Brain microvascular endothelial cell (primary cell): ENCODE measurements at regions not wholly inside any gene's neighbourhood (a gene's known extent, or its start where the extent isn't known, plus 50 kb on each side); places are given as distances from the start of the nearest gene placed in this dataset.
"Not testable (repeated sequence)": the region's sequence is repeated elsewhere in the genome, so short reads cannot be mapped to it uniquely, and the experiment has no call there.

Source experiments
- DNase-seq: peaks from one replicate; pipeline ENCODE4 v3.0.0-alpha.2; 2020
- H3K27ac ChIP-seq: fragments of 250-450 bp; sonication (Bioruptor Pico); 2 replicates; pipeline ENCODE4 v1.5.1; 2020; ENCODE audit warnings: mild to moderate bottlenecking, moderate library complexity
- H3K27me3 ChIP-seq: fragments of 250-450 bp; sonication (Bioruptor Pico); replicated peaks from 2 replicates; pipeline ENCODE4 v1.5.1; 2020; ENCODE audit warnings: mild to moderate bottlenecking
- H3K36me3 ChIP-seq: fragments of 250-450 bp; sonication (Bioruptor Pico); replicated peaks from 2 replicates; pipeline ENCODE4 v1.5.1; 2020; ENCODE audit warnings: mild to moderate bottlenecking
- H3K4me3 ChIP-seq: 2 replicates; pipeline ENCODE4 v1.5.1; 2011; ENCODE audit warnings: low read depth, mild to moderate bottlenecking, control low read depth, low read length, moderate library complexity
- CTCF ChIP-seq: IDR thresholded peaks from 2 replicates; pipeline ENCODE4 v1.5.1; 2011; ENCODE audit warnings: low read depth, mild to moderate bottlenecking, moderate library complexity, low read length, control low read depth, inconsistent platforms; ENCODE audit errors: missing control alignments
- in situ Hi-C: cut with HindIII; loops from 2 replicates; pipeline ENCODE4 v1.10.0; 2017; ENCODE audit warnings: low sequenced_read_pairs, low pct_ligation_motif_present

- in situ Hi-C loops, result no loop called here
- no peak for DNase-seq
- H3K4me3 ChIP-seq, result no peak overlapping the region
- H3K27ac ChIP-seq, result no peak overlapping the region
- no peaks in the 10 kb centered on the region for H3K36me3 ChIP-seq
- H3K27me3 ChIP-seq, result peaks cover 21% of the 10 kb centered on the region
- TF ChIP-seq CTCF, result no peak
Measured at GRCh38 chr7:1302936-1303335, 70.3 kb downstream of the UNCX start.

- H3K27ac ChIP-seq, H3K36me3 ChIP-seq, H3K4me3 ChIP-seq, DNase-seq, in situ Hi-C loops: not testable (repeated sequence)
- peaks cover 16% of the 10 kb centered on the region for H3K27me3 ChIP-seq
Measured at GRCh38 chr7:1304011-1304410, 71.3 kb downstream of the UNCX start.

DNA sequence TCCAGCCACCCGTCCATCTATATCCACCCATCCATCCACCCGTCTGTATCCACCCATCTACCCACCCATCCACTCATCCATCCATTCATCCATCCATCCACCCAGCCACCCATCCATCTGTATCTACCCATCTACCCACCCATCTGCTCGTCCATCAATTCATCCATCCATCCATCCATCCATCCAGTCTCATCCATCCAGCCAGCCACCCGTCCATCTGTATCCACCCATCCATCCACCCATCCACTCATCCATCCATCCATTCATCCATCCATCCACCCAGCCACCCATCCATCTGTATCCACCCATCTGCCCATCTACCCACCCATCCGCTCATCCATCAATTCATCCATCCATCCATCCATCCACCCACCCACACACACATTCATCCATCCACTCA, 73.2 kb downstream of the UNCX start:
- H3K27me3 ChIP-seq, result peaks cover 10% of the 10 kb centered on the region
- H3K4me3 ChIP-seq, result no peak overlapping the region
- H3K36me3 ChIP-seq, result no peaks in the 10 kb centered on the region
- in situ Hi-C loops, result no loop called here
- no peak for DNase-seq
- no peak for TF ChIP-seq CTCF
- H3K27ac ChIP-seq, result no peak overlapping the region

DNA sequence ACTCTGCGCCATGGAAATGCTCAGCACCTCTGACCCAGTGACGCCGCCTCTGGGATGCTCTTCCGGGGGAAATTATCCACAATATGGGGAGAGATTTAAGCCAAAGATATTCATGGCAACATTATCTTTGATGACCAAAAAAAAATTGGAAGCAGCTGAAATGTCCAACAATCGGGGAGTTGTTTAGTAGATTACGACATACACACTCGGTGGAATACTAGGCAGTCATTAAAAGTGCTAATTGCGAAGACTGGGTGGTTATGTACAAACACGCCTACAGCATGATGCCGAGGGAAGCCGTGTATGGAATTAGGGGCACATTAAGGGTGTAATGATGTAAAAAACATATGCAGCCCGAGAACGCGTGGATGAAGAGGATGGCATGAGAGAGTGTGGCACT, 75.2 kb downstream of the UNCX start:
- Histone ChIP-seq H3K27ac (no peak overlapping the region), H3K36me3 (no peaks in the 10 kb centered on the region), H3K27me3 (no peaks in the 10 kb centered on the region), H3K4me3 (no peak overlapping the region)
- in situ Hi-C loops, result no loop called here
- no peak for TF ChIP-seq CTCF
- no peak for DNase-seq

- in situ Hi-C loops, result no loop called here
- DNase-seq, result no peak
- TF ChIP-seq CTCF, result no peak
- H3K36me3 ChIP-seq, result no peaks in the 10 kb centered on the region
- H3K4me3 ChIP-seq, result no peak overlapping the region
- H3K27ac ChIP-seq, result no peak overlapping the region
- H3K27me3 ChIP-seq, result no peaks in the 10 kb centered on the region
Measured at GRCh38 chr7:1309290-1309689, 76.6 kb downstream of the UNCX start.

DNA sequence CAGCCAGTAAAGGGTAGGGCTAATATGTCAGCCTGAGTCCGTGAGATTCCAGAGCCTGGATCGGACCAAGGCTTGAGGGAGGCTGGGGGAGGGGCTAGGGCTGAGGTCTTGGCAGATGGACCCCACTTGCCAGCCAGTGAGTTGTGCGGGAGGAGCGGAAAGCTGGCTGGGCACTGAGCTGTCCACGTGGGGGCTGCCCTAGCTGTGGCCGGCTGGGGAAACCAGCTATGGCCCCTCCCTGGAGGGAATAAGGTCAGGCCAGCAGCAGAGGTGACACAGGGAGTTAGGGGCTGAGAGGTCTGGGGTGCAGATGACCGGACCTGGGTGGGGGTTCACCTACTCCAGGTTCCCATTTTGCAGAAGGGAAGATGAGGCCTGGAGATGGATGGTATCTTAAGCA, 77.3 kb downstream of the UNCX start:
- Histone ChIP-seq H3K27ac (no peak overlapping the region), H3K27me3 (no peaks in the 10 kb centered on the region), H3K4me3 (no peak overlapping the region), H3K36me3 (no peaks in the 10 kb centered on the region)
- in situ Hi-C loops, result no loop called here
- no peak for TF ChIP-seq CTCF
- no peak for DNase-seq

DNA sequence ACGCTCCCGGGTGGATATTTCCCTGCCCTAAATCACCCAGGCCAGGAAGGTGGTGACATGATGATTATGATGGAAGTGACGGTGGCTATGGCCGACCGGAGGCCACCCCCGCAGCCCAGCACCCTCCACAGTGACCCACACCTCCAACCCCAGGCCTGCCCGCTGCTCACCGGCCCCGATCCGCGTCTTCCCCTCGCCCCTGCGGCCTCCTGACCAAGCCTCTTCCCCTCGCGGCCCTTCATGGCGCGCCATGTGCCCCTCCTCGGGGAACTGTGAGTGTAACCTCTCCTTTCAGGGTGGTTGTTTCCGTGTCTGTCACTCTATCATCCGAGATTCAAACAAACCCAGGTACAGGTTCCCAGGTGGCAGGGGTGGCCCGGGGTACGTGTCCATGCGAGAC, 78.3 kb downstream of the UNCX start:
- no peak overlapping the region for H3K4me3 ChIP-seq
- no peak for DNase-seq
- no peaks in the 10 kb centered on the region for H3K27me3 ChIP-seq
- in situ Hi-C loops, result no loop called here
- no peak overlapping the region for H3K27ac ChIP-seq
- no peak for TF ChIP-seq CTCF
- no peaks in the 10 kb centered on the region for H3K36me3 ChIP-seq
